ENCODE measurements at regions not wholly inside any gene's neighbourhood (a gene's known extent, or its start where the extent isn't known, plus 50 kb on each side); places are given as distances from the start of the nearest gene placed in this dataset.

GRCh38 chr3:28751864-28752263 lies 403.2 kb upstream of the AZI2 start:
- TF ChIP-seq RAD21 (IDR thresholded peaks at IDR 0.05; ENCODE audit: low read depth): no peak
- no peak for TF ChIP-seq CREB1 (IDR thresholded peaks at IDR 0.05; ENCODE audit: low read depth)
- TF ChIP-seq MAX (IDR thresholded peaks at IDR 0.05): no peak
- no peak for TF ChIP-seq TAF1 (IDR thresholded peaks at IDR 0.05; ENCODE audit: low read depth)
- no peak for TF ChIP-seq TEAD4 (IDR thresholded peaks at IDR 0.05)
- TF ChIP-seq EGR1 (IDR thresholded peaks at IDR 0.05): no peak
- no peak for TF ChIP-seq EP300 (IDR thresholded peaks at IDR 0.05; ENCODE audit: borderline replicate concordance)
- no peak for TF ChIP-seq REST (IDR thresholded peaks at IDR 0.05; ENCODE audit: low read depth)
